HEK293 (cell line): ENCODE measurements at regions not wholly inside any gene's neighbourhood (a gene's known extent, or its start where the extent isn't known, plus 50 kb on each side); places are given as distances from the start of the nearest gene placed in this dataset.

ENCODE experiments used
- ATF2 ChIP-seq: fragments of 450-650 bp; formaldehyde crosslinking; IDR thresholded peaks from 2 replicates; pipeline ENCODE4 v1.5.1; 2016; ENCODE audit warnings: missing biosample characterization, missing genetic modification characterization, low read depth
- PBX3 ChIP-seq: sonication (generic); formaldehyde crosslinking; IDR thresholded peaks from 2 replicates; pipeline ENCODE4 v1.8.1; 2022; ENCODE audit warnings: mild to moderate bottlenecking, moderate library complexity, missing genetic modification reagents
- REPIN1 ChIP-seq: fragments of 450-650 bp; formaldehyde crosslinking; IDR thresholded peaks from 2 replicates; pipeline ENCODE4 v1.5.1; 2017; ENCODE audit warnings: missing biosample characterization, missing genetic modification characterization, low read depth
- SCRT2 ChIP-seq: fragments of 450-650 bp; formaldehyde crosslinking; IDR thresholded peaks from 2 replicates; pipeline ENCODE4 v1.5.1; 2016; ENCODE audit warnings: missing biosample characterization, missing genetic modification characterization
- TRIM28 ChIP-seq: IDR thresholded peaks from 2 replicates; pipeline ENCODE4 v1.6.1; 2011; ENCODE audit warnings: low read length, control low read depth, borderline replicate concordance
- TSHZ1 ChIP-seq: fragments of 450-650 bp; formaldehyde crosslinking; IDR thresholded peaks from 2 replicates; pipeline ENCODE4 v1.5.1; 2016; ENCODE audit warnings: missing biosample characterization, missing genetic modification characterization, borderline replicate concordance
- ZNF148 ChIP-seq: fragments of 450-650 bp; formaldehyde crosslinking; IDR thresholded peaks from 2 replicates; pipeline ENCODE4 v1.5.0; 2017; ENCODE audit warnings: missing biosample characterization, missing genetic modification characterization, borderline replicate concordance
- ZNF366 ChIP-seq: fragments of 450-650 bp; formaldehyde crosslinking; conservative IDR thresholded peaks from 2 replicates; pipeline ENCODE4 v1.5.1; 2016; ENCODE audit warnings: missing biosample characterization, missing genetic modification characterization
- ZNF449 ChIP-seq: fragments of 450-650 bp; formaldehyde crosslinking; IDR thresholded peaks from 2 replicates; pipeline ENCODE4 v1.5.1; 2017; ENCODE audit warnings: missing biosample characterization, mild to moderate bottlenecking, missing genetic modification characterization, moderate library complexity
- ZNF513 ChIP-seq: fragments of 450-650 bp; IDR thresholded peaks from 2 replicates; pipeline ENCODE4 v1.5.1; 2018; ENCODE audit warnings: missing biosample characterization, missing genetic modification characterization
- ZNF518A ChIP-seq: fragments of 450-650 bp; formaldehyde crosslinking; conservative IDR thresholded peaks from 2 replicates; pipeline ENCODE4 v1.5.1; 2016; ENCODE audit warnings: low read depth, missing biosample characterization, missing genetic modification characterization
- ZNF658 ChIP-seq: fragments of 450-650 bp; formaldehyde crosslinking; IDR thresholded peaks from 2 replicates; pipeline ENCODE4; 2016; ENCODE audit warnings: missing biosample characterization, missing genetic modification characterization
- ZXDB ChIP-seq: fragments of 450-650 bp; formaldehyde crosslinking; IDR thresholded peaks from 2 replicates; pipeline ENCODE4 v1.5.1; 2016; ENCODE audit warnings: missing biosample characterization, missing genetic modification characterization

- TF ChIP-seq ZNF449 (tag by site-specific recombination) (no peak), ZXDB (tag by site-specific recombination) (no peak), REPIN1 (no peak), ATF2 (tag by site-specific recombination) (no peak), SCRT2 (tag by site-specific recombination) (no peak), ZNF366 (no peak), ZNF658 (tag by site-specific recombination) (no peak), ZNF513 (tag by site-specific recombination) (no peak), PBX3 (CRISPR knock-in tag) (no peak), TRIM28 (no peak), ZNF148 (tag by site-specific recombination) (no peak), ZNF518A (tag by site-specific recombination) (no peak), TSHZ1 (no peak)
- TF ChIP-seq, all 188 proteins: peak for 0
Measured at GRCh38 chr12:46898989-46899388, 73.2 kb upstream of the SLC38A4 start (continued).
